Neutrophil (primary cell): ENCODE measurements at regions not wholly inside any gene's neighbourhood (a gene's known extent, or its start where the extent isn't known, plus 50 kb on each side); places are given as distances from the start of the nearest gene placed in this dataset.
A peak's percentile ranks its signal among the peaks of the same experiment; 100 is the strongest.

Source experiments
- H3K27ac ChIP-seq: fragments of 200-600 bp; sonication (generic); 2 replicates; pipeline ENCODE4 v1.5.1; 2016; ENCODE audit warnings: mild to moderate bottlenecking, moderate library complexity
- H3K27me3 ChIP-seq: fragments of 200-600 bp; sonication (generic); 2 replicates; pipeline ENCODE4 v1.6.0; 2016; ENCODE audit warnings: mild to moderate bottlenecking
- H3K36me3 ChIP-seq: fragments of 200-600 bp; sonication (generic); 2 replicates; pipeline ENCODE4 v1.5.1; 2017
- H3K4me1 ChIP-seq, 2 experiments: fragments of 200-600 bp in 1 of 2; sonication (generic) in 1 of 2; 1 replicate in 1 of 2; 2 replicates in 1 of 2; pipeline versions ENCODE4 v1.5.1 to v1.6.1; 2013 to 2016; ENCODE audit warnings: low read depth in 1 of 2, low read length in 1 of 2, mild to moderate bottlenecking in 1 of 2, moderate library complexity in 1 of 2; ENCODE audit not compliant: control insufficient read depth in 1 of 2, insufficient read depth in 1 of 2
- H3K4me3 ChIP-seq, 2 experiments: fragments of 200-600 bp in 1 of 2; sonication (generic) in 1 of 2; 1 replicate in 1 of 2; 2 replicates in 1 of 2; pipeline ENCODE4 v1.5.1; 2013 to 2016; ENCODE audit warnings: low read depth in 1 of 2, low read length in 1 of 2, mild to moderate bottlenecking in 1 of 2, moderate library complexity in 1 of 2
- H3K9me3 ChIP-seq: fragments of 200-600 bp; sonication (generic); 2 replicates; pipeline ENCODE4 v1.5.1; 2016
- CTCF ChIP-seq: fragments of 200-600 bp; sonication (generic); IDR thresholded peaks from 2 replicates; pipeline ENCODE4 v1.5.1; 2016; ENCODE audit warnings: antibody characterized with exemption

- peaks cover 14 to 18% of the 10 kb centered on the region in 2 experiments for H3K4me1 ChIP-seq
- TF ChIP-seq CTCF, result no peak
- no peak overlapping the region for H3K27ac ChIP-seq
- H3K9me3 ChIP-seq, result no peaks in the 10 kb centered on the region
- H3K4me3 ChIP-seq, result no peak overlapping the region
- no peaks in the 10 kb centered on the region for H3K27me3 ChIP-seq
- no peaks in the 10 kb centered on the region for H3K36me3 ChIP-seq
Observed at GRCh38 chr12:92036771-92037453, 108.7 kb downstream of the BTG1 start.

- H3K4me1 ChIP-seq, result peaks cover 9 to 14% of the 10 kb centered on the region in 2 experiments
- H3K4me3 ChIP-seq, result no peak overlapping the region
- no peak overlapping the region for H3K27ac ChIP-seq
Observed at GRCh38 chr12:92036061-92036620, 109.5 kb downstream of the BTG1 start.

GRCh38 chr12:92035477-92035876, 110.2 kb downstream of the BTG1 start:
- Histone ChIP-seq H3K36me3 (no peaks in the 10 kb centered on the region), H3K4me1 (peaks cover 14 to 18% of the 10 kb centered on the region in 2 experiments), H3K27ac (peak overlapping the region; percentile 57), H3K9me3 (no peaks in the 10 kb centered on the region), H3K27me3 (no peaks in the 10 kb centered on the region), H3K4me3 (peak overlapping the region; percentile 48 to 55)
- TF ChIP-seq CTCF, result no peak

More at GRCh38 chr12:92036061-92036620, 109.5 kb downstream of the BTG1 start:
- Histone ChIP-seq H3K36me3 (no peaks in the 10 kb centered on the region), H3K9me3 (no peaks in the 10 kb centered on the region), H3K27me3 (no peaks in the 10 kb centered on the region)
- TF ChIP-seq CTCF, result no peak

- TF ChIP-seq CTCF, result no peak
- Histone ChIP-seq H3K4me3 (peak overlapping the region; percentile 48 to 55), H3K27me3 (no peaks in the 10 kb centered on the region), H3K27ac (peak overlapping the region; percentile 57), H3K36me3 (no peaks in the 10 kb centered on the region), H3K9me3 (no peaks in the 10 kb centered on the region), H3K4me1 (peaks cover 19 to 24% of the 10 kb centered on the region in 2 experiments)
Observed at GRCh38 chr12:92034858-92035401, 110.7 kb downstream of the BTG1 start.

GRCh38 chr12:92034083-92034482, 111.6 kb downstream of the BTG1 start:
- no peak overlapping the region for H3K4me3 ChIP-seq
- no peak for TF ChIP-seq CTCF
- no peaks in the 10 kb centered on the region for H3K36me3 ChIP-seq
- H3K4me1 ChIP-seq, result peaks cover 25 to 29% of the 10 kb centered on the region in 2 experiments
- H3K9me3 ChIP-seq, result no peaks in the 10 kb centered on the region
- H3K27me3 ChIP-seq, result no peaks in the 10 kb centered on the region
- no peak overlapping the region for H3K27ac ChIP-seq
